ENCODE measurements at regions not wholly inside any gene's neighbourhood (a gene's known extent, or its start where the extent isn't known, plus 50 kb on each side); places are given as distances from the start of the nearest gene placed in this dataset.

- no peak for DNase-seq (ENCODE audit: low spot score)
Measured at GRCh38 chr4:67120369-67120768, 424.9 kb downstream of the CENPC start.

DNA sequence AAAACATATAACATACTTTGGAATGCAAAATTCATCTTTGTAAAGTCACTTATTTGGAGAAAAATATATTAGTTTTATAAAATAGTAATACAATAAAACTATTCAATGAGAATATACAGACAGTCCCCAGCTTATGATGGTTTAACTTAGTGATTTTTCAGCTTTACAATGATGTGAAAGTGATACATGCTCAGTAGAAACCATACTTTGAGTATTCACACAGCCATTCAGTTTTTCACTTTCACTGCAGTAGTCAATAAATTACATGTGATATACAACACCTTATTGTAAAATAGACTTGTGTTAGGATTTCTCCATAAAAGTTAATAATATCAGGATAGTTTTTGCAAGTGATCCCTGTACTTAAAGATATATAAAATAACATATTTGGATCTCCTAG lies 436.0 kb downstream of the CENPC start:
- DNase-seq (ENCODE audit: low spot score), result no peak

DNA sequence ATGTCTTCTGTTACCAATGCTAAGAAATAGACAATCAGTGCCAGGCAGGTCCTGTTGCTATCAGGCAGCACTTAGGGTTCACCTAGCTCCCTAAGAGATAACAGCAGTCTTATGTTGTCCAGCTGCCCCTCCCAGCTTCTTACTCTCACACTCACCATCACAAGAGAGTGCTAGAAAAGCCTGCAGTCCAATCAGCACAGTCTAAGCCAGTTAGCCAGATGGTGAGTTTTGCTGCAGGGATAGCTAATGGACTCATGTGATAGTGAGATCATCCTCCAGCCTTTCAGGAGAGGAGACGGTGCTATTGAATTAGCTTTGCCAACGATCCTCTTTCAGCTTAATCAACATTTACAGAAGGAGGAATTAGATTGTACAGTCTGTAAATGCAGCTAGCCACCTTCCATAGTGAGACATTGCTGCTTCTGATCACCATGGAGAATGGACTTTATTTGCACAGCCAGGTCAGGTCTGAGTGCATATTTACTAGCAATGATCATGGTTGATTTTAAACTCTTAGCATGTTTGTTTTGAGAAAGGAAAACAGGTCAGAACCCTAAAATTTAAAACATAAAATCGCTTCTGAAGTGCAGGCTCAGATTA lies 438.3 kb downstream of the CENPC start:
- DNase-seq (ENCODE audit: low spot score), result peak; percentile 72

DNA sequence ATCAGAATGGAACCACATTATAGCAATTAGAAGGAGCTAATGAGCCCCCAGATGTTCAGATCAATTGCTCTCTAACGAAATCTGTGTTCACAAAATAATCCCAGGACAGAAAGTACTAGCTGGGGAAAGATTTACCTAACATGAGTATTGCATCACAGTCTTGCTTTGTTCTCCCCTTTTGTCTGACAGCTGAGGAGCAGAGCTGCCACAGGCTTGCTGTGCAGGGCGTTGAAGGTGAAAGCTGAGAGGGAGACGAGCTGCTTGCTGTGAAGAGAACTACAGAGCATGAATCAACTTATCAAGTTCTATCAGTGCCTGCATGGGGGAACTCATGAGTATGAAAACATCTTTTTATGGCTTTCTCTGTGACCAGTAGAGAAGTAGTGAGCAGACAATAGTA lies 441.2 kb downstream of the CENPC start:
- DNase-seq (ENCODE audit: low spot score), result no peak

- DNase-seq (ENCODE audit: low spot score), result no peak
Measured at GRCh38 chr4:67103001-67103747, 442.1 kb downstream of the CENPC start.

DNA sequence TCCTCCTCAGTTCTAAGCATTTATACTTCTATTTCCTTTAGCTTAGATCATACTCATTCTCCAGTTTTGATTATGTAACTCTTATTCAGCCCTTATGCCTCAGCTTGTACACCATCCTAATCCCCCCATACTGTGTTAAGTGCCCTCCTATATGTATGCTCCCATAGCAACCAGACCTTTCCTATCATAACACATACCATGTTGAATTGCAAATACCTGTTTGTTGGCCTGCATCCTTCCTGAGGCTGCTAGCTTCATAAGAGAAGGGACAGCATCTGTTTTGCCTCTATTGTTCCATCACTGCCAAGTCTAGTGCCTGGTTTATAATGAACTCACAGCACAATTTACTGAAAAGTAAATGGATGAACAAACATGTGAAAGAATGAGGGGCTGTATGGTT lies 443.7 kb downstream of the CENPC start:
- DNase-seq (ENCODE audit: low spot score), result no peak

GRCh38 chr4:67092351-67092750 lies 453.0 kb downstream of the CENPC start:
- no peak for DNase-seq (ENCODE audit: low spot score)

DNA sequence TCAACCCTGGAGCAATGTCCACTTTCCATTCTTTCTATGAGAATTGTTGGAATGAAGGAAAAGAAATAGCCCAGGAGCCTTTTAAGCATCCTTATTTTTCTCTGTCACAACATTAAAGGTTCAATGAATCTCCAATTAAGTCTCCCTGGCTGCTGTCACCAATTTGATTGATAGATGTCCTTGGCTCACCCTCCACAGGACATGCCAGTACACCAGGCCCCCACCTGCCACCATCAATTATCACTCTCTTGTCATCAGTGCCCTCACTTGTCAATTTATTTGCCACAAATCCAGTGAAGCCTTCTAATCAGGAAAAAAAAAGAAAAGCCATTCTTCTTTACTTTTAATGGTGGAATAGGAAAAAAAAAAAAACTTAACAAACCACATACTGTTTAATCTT lies 453.6 kb downstream of the CENPC start:
- DNase-seq (ENCODE audit: low spot score), result no peak

GRCh38 chr4:67087897-67088296 lies 457.4 kb downstream of the CENPC start:
- DNase-seq (ENCODE audit: low spot score), result peak; percentile 43

DNA sequence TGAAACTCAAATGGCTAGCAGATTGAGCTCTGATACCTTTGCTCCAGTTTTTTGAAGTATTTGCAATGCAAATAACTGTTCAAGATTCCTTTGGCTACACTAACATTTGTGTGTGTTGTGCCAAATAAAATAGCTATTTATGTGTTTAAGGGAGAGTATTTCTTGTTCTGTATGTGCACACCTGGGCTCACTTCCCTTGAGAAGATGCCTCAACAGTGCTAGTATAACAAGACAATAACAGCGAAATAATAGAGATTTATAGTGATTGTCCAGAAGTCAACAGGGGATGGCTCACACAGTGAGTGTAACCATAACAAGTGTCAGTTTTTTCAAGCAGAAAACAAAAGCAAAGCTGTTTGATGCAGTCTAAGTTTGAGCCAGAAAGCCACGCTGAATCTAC lies 460.5 kb downstream of the CENPC start:
- no peak for DNase-seq (ENCODE audit: low spot score)

- no peak for DNase-seq (ENCODE audit: low spot score)
Measured at GRCh38 chr4:67083496-67083895, 461.8 kb downstream of the CENPC start.

GRCh38 chr4:67082746-67083145 lies 462.6 kb downstream of the CENPC start:
- no peak for DNase-seq (ENCODE audit: low spot score)

GRCh38 chr4:67080046-67080557 lies 465.2 kb downstream of the CENPC start:
- no peak for DNase-seq (ENCODE audit: low spot score)

- DNase-seq (ENCODE audit: low spot score), result peak; percentile 52
Measured at GRCh38 chr4:67071641-67072040, 473.7 kb downstream of the CENPC start.

- DNase-seq (ENCODE audit: low spot score), result no peak
Measured at GRCh38 chr4:67055319-67055718, 490.0 kb downstream of the CENPC start.

GRCh38 chr4:67054896-67055295 lies 490.4 kb downstream of the CENPC start:
- DNase-seq (ENCODE audit: low spot score), result no peak

- no peak for DNase-seq (ENCODE audit: low spot score)
Measured at GRCh38 chr4:67052814-67053675, 492.3 kb downstream of the CENPC start.

DNA sequence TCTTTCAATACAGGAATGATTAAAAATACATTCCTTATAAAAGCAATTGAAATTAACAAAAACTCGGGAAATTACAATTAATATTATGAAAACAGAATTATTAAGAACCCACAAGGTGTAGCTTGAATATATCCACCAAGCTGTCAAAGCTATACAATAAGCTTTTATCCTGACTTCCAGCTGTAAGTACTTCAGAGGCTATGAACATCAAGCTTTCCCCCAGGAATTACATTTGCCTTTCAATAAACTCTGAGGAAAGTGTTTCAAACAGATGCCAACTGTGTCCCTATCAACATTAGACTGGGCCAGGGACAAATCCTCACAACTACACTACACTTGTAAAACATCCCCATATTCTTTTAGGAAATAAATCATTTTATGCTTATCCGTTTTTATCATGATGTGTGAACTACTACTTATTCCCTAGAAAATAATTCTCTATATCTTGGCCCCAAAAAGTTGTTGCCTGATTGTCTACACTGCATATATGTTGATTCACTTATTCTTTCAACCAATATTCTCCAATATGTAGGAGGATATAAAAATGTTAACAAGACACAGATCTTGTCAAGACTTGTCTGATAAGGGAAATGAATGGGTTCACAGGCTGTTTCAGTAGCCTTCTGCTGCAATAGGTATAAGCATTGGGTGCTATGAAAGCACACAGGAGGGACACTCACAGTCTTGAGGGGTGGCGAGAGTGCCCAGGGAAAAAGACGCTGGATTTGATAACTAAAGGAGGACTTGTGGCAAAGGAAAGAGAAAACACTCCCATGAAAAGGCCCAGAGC lies 494.1 kb downstream of the CENPC start:
- no peak for DNase-seq (ENCODE audit: low spot score)

GRCh38 chr4:67049446-67049845 lies 495.9 kb downstream of the CENPC start:
- DNase-seq (ENCODE audit: low spot score), result no peak

GRCh38 chr4:67048530-67048929 lies 496.8 kb downstream of the CENPC start:
- no peak for DNase-seq (ENCODE audit: low spot score)

GRCh38 chr4:67040315-67040714 lies 505.0 kb downstream of the CENPC start:
- no peak for DNase-seq (ENCODE audit: low spot score)

DNA sequence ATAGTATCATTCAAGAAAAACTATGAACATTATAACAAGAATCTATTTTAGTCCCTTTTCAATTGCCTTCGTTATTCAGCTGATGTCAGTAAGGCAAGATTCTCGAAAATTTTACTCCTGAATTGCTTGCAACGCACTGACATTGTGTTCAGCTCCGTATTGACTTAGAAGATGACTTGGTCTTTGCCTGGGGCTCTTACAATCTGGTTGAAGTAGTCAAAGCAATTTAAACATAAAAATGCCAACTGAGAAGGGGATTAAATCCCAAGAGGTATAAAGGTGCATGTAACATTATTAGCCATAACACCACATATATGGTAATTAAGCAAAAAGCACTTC lies 507.1 kb downstream of the CENPC start:
- no peak for DNase-seq (ENCODE audit: low spot score)
